ENCODE measurements at regions not wholly inside any gene's neighbourhood (a gene's known extent, or its start where the extent isn't known, plus 50 kb on each side); places are given as distances from the start of the nearest gene placed in this dataset.

GRCh38 chr16:52034830-52035229 lies 512.1 kb downstream of the TOX3 start:
- Histone ChIP-seq H4K20me1 (ENCODE audit: insufficient read depth, low read length) (no peaks in the 10 kb centered on the region), H3K56ac (ENCODE audit: extremely low read depth, insufficient read depth, low read length) (no peak overlapping the region), H3K79me1 (ENCODE audit: low read depth in 1 of 2, low read length in 2 of 2) (no peaks in the 10 kb centered on the region), H4K8ac (ENCODE audit: low read depth in 2 of 2, low read length in 2 of 2) (no peak overlapping the region), H3K4ac (ENCODE audit: low read depth, low read length) (no peak overlapping the region), H3K9ac (ENCODE audit: low read depth, low read length) (no peak overlapping the region), H2BK20ac (ENCODE audit: low read depth, low read length) (no peak overlapping the region), H2AFZ (replicated peaks; ENCODE audit: low read length, poor library complexity) (no peak overlapping the region), H2AK9ac (replicated peaks; ENCODE audit: low read depth, low read length, poor library complexity) (no peak overlapping the region), H3K9me1 (ENCODE audit: insufficient read depth, low read length) (no peaks in the 10 kb centered on the region), H2BK15ac (ENCODE audit: low read depth, low read length) (no peak overlapping the region), H3K4me3 (ENCODE audit: insufficient read depth, low read depth, low read length) (no peak overlapping the region), H3K23ac (ENCODE audit: low read depth, low read length) (no peak overlapping the region), H4K91ac (ENCODE audit: insufficient read depth, low read depth, low read length) (no peak overlapping the region), H3K36me3 (ENCODE audit: control insufficient read depth, insufficient read depth, low read length) (no peaks in the 10 kb centered on the region), H3K4me1 (ENCODE audit: control insufficient read depth, insufficient read depth, low read length) (no peaks in the 10 kb centered on the region), H3K14ac (replicated peaks; ENCODE audit: low read depth, low read length) (no peak overlapping the region), H3K9me3 (ENCODE audit: control insufficient read depth, insufficient read depth, low read length) (no peaks in the 10 kb centered on the region), H3K18ac (ENCODE audit: low read depth, low read length) (no peak overlapping the region), H2BK5ac (ENCODE audit: low read depth, low read length, poor library complexity, severe bottlenecking) (no peak overlapping the region), H4K5ac (ENCODE audit: low read depth, low read length) (no peak overlapping the region), H3K27me3 (ENCODE audit: control insufficient read depth, insufficient read depth, low read length) (no peaks in the 10 kb centered on the region), H2AK5ac (ENCODE audit: low read depth, low read length) (no peak overlapping the region), H2BK120ac (ENCODE audit: low read depth, low read length) (no peak overlapping the region), H3K4me2 (ENCODE audit: low read depth, low read length) (no peak overlapping the region), H3K27ac (ENCODE audit: insufficient read depth, low read length) (no peak overlapping the region)
- DNase-seq (no peak), ATAC-seq (ENCODE audit: low read depth) (no peak)
- in situ Hi-C loops (cut with MboI; ENCODE audit: low sequenced_read_pairs): no loop called here
- dilution Hi-C loops (cut with HindIII; ENCODE audit: low sequenced_read_pairs, unreplicated experiment): no loop called here
- TF ChIP-seq MAZ (IDR thresholded peaks at IDR 0.05; ENCODE audit: borderline replicate concordance, low read depth, low read length): no peak
- TF ChIP-seq CEBPB (IDR thresholded peaks at IDR 0.05; ENCODE audit: low read depth, low read length): no peak
- TF ChIP-seq FOS (IDR thresholded peaks at IDR 0.05; ENCODE audit: low read depth, low read length): no peak
- TF ChIP-seq USF2 (IDR thresholded peaks at IDR 0.05; ENCODE audit: low read depth, low read length): no peak
- TF ChIP-seq BHLHE40 (IDR thresholded peaks at IDR 0.05; ENCODE audit: low read depth, low read length): no peak
- no TSS peak for BruUV-seq (replicated peaks)
- intact Hi-C loops (cut with micrococcal nuclease): no loop called here
- CTCF ChIA-PET: no interaction called here
- POLR2A ChIA-PET (ENCODE audit: unreplicated experiment): no interaction called here

Measured in IMR-90 (cell line).